Erythroblast (primary cell): ENCODE measurements at regions not wholly inside any gene's neighbourhood (a gene's known extent, or its start where the extent isn't known, plus 50 kb on each side); places are given as distances from the start of the nearest gene placed in this dataset.

Source experiments
- DNase-seq, 2 experiments: peaks; one replicate each; lab custom pipeline; 2025; lab: John Stamatoyannopoulos, UW
- GATA1 ChIP-seq: IDR thresholded peaks from 2 replicates; pipeline ENCODE4 v1.6.1; 2011; ENCODE audit warnings: low read depth, mild to moderate bottlenecking, control low read depth, low read length, moderate library complexity
- POLR2A ChIP-seq: IDR thresholded peaks from 2 replicates; pipeline ENCODE4 v1.6.1; 2011; ENCODE audit warnings: mild to moderate bottlenecking, low read length

DNA sequence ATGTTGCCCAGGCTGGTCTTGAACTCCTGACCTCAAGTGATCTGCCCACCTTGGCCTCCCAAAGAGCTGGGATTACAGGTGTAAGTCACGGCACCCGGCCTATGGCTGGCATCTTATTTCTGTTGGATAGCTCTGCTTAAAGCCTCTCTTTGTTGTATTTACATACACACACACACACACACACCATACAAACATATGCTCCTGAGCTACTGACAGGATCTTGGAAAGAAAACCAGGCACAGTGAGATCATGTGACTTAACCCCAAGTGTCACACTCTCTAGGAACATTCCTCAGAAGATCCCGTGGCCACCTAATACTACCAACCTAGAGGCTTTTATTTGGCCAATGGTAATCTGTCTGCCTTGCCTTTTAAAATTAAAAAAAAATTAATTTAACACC is 85.1 kb upstream of the HAAO start:
- DNase-seq = no peak
- TF ChIP-seq POLR2A (no peak), GATA1 (no peak)

DNA sequence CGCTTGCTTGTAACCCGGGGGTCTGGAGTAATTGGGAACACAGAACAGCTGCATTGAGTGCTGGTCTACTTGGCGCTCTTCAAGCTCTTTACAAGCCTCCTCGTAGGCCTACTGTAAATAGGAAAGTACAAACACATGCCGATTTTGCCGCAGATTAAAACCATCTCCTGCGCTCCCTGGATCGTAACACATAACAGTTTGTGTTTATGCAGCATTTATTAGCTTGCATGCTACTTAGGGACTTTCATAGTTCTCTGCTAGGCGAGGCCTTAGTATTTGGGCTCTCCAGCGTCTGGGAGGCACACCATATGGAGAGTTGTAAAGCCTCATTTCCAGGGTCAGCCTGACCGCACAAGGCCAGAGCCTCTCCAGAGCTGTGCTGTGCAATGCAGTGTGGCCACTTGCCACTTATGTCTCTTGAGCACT is 84.0 kb upstream of the HAAO start:
- TF ChIP-seq POLR2A = no peak
- TF ChIP-seq GATA1 = no peak
- DNase-seq = no peak

DNA sequence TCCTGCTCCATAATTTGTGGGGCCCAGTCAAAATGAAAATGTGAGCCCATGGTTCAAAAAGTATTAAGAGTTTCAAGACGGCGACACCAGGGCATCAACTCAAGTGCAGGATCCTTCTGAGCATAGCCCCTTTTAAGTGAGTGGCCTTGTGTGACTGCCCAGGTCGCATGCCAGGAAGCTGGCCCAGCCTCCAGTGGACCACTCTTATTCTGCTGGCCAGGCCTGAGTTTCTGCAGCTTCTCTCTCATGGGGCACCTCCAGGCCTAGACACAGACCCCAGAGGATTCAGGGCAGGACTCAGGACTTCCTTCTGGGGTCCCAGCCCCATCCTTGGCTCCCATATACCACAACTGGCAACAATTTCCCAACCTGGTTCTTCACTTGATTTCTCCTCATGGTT is 83.5 kb upstream of the HAAO start:
- TF ChIP-seq POLR2A = no peak
- TF ChIP-seq GATA1 = no peak
- DNase-seq = no peak

DNA sequence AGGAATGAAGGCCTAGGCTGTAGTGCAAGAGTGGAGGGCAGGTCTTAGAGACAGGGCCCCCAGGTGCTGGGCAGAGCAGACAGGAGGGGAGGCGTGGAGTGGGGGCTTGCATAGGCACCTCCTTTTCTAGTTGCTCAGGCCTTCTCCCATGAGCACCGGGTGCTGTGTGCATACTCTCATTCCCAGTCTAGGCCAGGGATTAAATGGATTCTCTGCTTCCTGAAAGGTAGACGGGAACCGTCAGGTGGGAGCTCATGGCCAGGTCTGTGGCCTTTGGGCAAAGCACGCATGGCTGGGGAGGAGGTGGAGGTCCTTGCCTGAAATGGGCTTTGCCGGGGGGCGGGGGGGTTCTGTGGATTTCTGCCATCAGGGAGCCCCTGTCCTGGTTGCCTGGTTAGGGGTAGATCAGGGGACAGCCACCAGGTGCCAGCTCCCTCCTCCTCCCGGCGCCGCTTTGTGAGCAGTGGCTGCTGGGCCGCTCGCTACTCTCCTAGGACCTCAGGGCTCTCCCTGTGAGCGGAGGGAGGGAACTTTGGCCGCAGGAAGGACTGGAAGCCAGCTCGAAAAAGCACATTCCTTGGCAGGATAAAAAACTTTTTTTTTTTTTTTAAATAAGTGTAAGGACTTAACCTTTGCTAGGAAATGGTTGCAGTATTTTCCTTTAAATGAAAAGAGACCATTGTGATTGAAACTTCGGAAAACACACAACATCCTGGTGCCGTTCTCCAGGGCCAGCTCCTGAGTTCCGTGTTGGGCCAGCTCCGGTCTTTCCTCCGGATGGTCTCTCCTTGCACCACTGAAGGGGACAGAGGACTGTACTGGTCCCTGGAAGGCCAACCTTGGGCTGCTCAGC is 82.8 kb upstream of the HAAO start:
- DNase-seq = no peak
- TF ChIP-seq GATA1 (no peak), POLR2A (no peak)

DNA sequence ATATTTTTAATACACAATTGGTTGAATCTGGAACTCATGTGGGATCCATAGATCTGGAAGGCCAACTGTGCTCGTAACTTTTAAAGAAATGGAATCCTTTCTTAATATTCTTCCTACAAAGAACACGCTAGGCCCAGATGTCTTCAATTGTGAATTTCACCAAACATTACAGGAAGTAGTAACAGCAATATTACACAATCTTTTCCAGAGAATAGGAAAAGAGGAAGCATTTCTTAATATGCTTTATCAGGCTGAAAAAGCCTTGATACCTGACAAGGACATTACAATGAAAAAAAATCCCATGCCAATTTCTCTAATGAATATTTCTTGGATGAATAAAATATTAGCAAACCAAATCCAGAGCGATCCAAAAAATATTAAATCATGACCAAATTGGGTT is 80.3 kb upstream of the HAAO start:
- no peak for DNase-seq
- TF ChIP-seq POLR2A = no peak
- TF ChIP-seq GATA1 = no peak

DNA sequence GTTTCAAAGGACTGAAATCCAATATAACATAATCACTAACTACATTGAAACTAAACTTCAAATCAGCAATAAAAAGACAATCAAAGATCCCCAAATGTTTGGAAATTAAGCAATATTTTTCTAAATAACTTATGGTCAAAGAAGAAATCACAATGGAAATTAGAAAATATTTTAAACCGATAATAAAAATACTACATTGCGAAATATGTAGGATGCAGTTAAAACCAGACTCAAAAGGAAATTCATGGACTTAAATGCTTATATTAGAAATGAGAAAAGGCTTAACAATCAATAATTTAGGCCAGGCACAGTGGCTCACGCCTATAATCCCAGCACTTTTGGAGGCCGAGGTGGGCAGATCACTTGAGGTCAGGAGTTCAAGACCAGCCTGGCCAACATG is 79.0 kb upstream of the HAAO start:
- TF ChIP-seq POLR2A = no peak
- no peak for TF ChIP-seq GATA1
- DNase-seq = no peak

DNA sequence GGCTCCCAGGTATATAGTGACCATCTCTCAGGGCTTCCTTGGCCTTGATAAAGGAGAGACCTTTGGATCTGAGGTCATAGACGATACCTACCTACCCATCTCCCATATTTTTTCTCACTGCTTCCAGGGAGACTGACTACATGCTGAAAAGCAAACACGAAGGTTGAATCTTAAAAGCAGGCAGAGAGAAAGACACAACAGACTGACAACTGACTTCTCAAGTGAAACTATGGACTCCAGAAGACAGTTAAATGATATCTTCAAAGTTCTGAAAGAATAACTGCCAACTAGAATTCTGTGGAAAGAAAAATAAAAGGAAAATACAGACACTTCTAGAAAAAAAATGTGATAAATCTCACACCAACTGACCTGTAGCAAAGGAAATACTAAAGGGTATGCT is 76.5 kb upstream of the HAAO start:
- TF ChIP-seq POLR2A (no peak), GATA1 (no peak)
- peak in 1 of 2 experiments; percentile 20 for DNase-seq

DNA sequence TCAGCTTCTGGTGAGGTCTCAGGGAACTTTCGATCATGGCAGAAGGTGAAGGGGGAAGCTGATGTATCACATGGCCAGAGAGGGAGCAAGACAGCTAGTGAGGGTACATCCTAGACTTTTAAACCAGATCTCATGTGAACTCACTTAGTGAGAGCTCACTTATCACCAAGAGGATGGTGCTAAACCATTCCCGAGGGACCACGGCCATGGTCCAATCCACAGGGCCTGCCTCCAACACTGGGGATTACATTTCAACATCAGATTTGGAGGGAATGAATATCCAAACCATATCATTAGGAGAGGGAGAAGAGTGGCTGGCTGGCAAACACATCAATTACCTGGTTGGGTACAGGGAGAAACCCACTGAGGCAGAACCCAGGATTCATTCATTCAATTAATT is 75.7 kb upstream of the HAAO start:
- DNase-seq = no peak
- TF ChIP-seq POLR2A = no peak
- no peak for TF ChIP-seq GATA1

DNA sequence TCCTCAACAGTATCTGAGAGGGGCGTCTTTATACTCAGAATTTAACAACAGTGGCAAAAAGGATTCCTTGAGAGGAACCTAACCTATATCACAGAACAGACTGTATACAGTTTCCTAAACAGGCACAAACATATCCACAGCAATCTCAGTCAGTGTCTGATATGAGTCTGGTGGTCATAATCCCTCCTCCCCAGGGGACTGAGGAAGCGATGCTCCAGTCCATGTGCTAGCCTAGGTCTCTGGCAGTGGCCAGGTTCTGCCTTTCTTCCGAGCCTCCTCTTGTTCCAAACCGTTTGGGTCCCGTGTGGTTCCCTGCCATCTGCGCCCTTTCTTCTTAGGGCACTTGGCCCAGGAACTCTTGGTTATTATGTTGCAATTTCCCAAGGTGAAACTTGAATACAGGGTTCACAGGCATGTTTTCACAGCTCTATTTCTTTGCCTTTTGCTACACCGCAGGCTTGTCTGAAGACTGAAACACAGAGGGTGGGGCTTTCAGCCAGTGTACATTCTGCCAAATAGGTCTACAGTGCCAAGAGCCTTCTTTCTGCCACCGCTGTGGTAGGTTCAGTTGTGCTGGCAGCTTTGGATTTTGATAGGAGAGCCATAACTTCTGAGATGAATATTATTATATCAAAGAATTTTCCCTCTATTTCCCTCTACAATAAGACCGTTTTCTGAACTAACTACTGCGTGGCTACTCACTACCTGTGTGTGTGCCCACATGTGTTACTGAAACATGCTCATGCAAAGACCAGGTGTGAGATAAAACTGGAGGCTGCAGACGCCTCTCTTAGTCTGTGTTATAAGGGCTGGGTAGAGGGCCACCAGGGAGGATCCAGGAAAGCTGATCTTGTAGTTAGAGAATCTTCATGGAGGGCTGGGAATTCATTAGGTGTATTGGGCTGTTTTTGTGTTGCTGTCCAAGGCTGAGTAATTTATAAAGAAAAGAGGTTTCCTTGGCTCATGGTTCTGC is 75.0 kb upstream of the HAAO start:
- TF ChIP-seq GATA1 = no peak
- no peak for TF ChIP-seq POLR2A
- no peak for DNase-seq

DNA sequence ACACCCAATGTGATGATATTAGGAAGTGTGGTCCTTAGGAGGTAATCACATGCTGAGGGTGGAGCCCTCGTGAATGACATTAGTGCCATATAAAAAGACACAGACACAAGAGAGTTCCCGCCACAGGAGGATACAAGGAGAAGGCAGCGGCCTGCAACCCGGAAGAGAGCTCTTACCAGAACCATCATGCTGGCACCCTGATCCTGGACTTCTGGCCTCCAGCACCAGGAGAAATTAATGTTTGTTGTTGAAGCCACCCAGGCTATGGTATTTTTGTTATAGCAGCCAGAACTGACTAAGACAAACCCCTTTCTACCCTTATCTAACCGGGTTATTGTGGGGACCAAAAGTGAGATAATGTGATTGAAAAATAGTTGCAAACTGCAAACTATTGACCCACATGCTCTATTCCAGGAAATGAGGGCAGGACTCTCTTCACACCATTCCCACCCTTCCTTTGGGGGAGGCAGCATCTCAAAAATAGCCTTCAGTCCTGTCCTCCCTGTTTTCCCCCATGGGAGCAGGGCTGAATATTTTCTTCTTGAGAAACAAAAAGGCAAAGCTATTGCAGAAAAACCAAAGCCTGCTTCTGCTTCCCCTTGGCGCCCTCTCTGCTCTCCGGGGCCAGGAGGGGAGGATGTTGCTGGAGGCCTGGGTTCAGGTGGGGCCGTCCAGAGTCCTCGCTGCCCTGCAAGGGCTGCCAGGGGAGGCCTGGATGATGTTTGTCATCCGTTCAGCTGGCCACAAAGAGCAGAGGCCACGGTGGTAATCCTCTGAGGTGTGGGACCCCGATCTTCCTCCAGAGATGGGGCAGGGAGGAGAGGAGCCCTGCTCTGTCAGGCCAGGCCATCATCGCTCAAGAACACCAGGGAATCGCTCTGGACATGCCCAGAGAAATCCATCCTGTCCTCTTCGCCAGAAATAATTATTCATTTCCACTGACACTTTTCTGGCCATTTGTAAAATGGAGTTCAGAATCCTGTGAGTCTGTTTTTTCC is 73.8 kb upstream of the HAAO start:
- no peak for DNase-seq
- TF ChIP-seq POLR2A (no peak), GATA1 (no peak)

DNA sequence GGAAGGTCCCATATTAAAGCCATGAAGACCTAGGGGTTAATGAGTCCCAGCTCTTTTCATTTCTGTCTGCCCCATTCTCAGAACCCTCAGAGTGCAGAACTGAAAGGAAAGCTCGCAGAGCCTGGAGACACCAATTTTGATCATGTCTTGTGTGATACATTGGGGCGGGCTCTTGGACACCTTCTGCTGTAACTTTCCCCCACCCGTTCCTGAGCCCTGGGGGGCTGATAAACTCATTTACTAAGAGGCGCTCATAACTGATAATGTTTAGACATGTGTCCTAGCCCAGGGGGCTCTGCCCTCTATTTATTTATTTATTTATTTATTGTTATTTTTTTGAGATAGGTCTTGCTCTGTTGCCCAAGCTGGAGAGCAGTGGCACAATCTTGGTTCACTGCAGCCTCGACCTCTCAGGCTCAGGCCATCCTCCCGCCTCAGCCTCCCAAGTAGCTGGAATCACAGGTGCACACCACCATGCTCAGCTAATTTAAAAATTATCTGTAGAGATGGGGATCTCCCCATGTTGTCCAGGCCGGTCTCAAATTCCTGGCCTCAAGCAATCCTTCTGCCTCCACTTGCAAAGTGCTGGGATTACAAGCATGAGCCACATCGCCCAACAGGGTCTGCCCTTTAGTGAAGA is 72.4 kb upstream of the HAAO start:
- DNase-seq = no peak
- TF ChIP-seq POLR2A (no peak), GATA1 (no peak)

DNA sequence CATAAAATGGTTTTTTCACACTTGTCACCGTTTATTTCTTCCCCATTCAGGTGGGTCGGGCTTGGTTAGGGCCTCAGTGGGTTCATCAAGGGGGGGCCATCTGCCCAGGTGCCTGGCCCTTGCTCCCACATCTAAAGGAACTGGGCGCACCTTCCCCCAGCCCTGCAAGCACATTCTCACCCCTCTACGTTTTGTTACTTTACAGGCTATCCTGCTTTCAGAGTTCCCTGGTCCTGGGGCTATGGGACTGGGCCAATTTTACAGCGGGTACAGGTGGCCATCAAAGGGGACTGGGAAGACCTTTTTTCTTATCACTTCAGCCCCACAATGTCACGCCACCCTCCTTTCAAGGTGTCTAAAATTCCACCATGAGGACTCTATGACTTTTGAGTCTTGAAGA is 71.8 kb upstream of the HAAO start:
- TF ChIP-seq GATA1 (no peak), POLR2A (no peak)
- no peak for DNase-seq
